A673 (cell line): ENCODE measurements at regions not wholly inside any gene's neighbourhood (a gene's known extent, or its start where the extent isn't known, plus 50 kb on each side); places are given as distances from the start of the nearest gene placed in this dataset.

Experiments
- BruUV-seq: library from RNA; stranded (reverse); fragments of 400-500 nt; replicated peaks from 2 replicates; lab custom pipeline; 2021; lab: Mats Ljungman, UMichigan
- CTCF ChIA-PET: fragments of 300-600 bp; sonication (Branson Sonifier 250); formaldehyde crosslinking; loops from one replicate; lab custom pipeline; 2022; ENCODE audit warnings: antibody characterized with exemption; lab: Charles Lee
- POLR2A ChIA-PET: fragments of 300-600 bp; sonication (Branson Sonifier 250); formaldehyde crosslinking; loops from one replicate; lab custom pipeline; 2022; ENCODE audit warnings: antibody characterized with exemption; ENCODE audit not compliant: low non-redundant PET; lab: Charles Lee
- DNase-seq: peaks from one replicate; pipeline ENCODE4 v3.0.0-alpha.2; 2015; ENCODE audit warnings: low spot score
- H3K27ac ChIP-seq: fragments of 200-600 bp; sonication (generic); 2 replicates; pipeline ENCODE4 v1.5.1; 2016; ENCODE audit warnings: mixed run types, low read depth, mild to moderate bottlenecking, mixed read lengths, antibody characterized with exemption, low read length; ENCODE audit not compliant: poor library complexity, severe bottlenecking
- H3K27me3 ChIP-seq: fragments of 200-600 bp; sonication (generic); replicated peaks from 2 replicates; pipeline ENCODE4 v1.6.1; 2017; ENCODE audit warnings: mixed run types, low read depth, mild to moderate bottlenecking, mixed read lengths, antibody characterized with exemption, low read length; ENCODE audit not compliant: insufficient read depth, poor library complexity
- H3K36me3 ChIP-seq: fragments of 200-600 bp; sonication (generic); 2 replicates; pipeline ENCODE4 v1.6.1; 2016; ENCODE audit warnings: mixed run types, mild to moderate bottlenecking, mixed read lengths, antibody characterized with exemption, low read length; ENCODE audit not compliant: insufficient read depth, poor library complexity, severe bottlenecking
- H3K4me1 ChIP-seq: fragments of 200-600 bp; sonication (generic); 2 replicates; pipeline ENCODE4 v1.6.1; 2017; ENCODE audit warnings: mixed run types, mild to moderate bottlenecking, mixed read lengths, antibody characterized with exemption, low read length; ENCODE audit not compliant: insufficient read depth, poor library complexity, severe bottlenecking
- H3K4me3 ChIP-seq: fragments of 200-600 bp; sonication (generic); 2 replicates; pipeline ENCODE4 v1.5.1; 2016; ENCODE audit warnings: low read depth, mixed run types, mild to moderate bottlenecking, mixed read lengths, low read length; ENCODE audit not compliant: poor library complexity, severe bottlenecking
- H3K9me3 ChIP-seq: fragments of 200-600 bp; sonication (generic); 2 replicates; pipeline ENCODE4 v1.6.1; 2016; ENCODE audit warnings: mixed run types, low read depth, mild to moderate bottlenecking, mixed read lengths, antibody characterized with exemption, low read length; ENCODE audit not compliant: poor library complexity, severe bottlenecking
- CTCF ChIP-seq: fragments of 300-800, 200-600 bp; sonication (generic); conservative IDR thresholded peaks from 2 replicates; pipeline ENCODE4 v1.5.1; 2017; ENCODE audit warnings: low read depth, mild to moderate bottlenecking, antibody characterized with exemption, low read length, moderate library complexity, mixed read lengths
- EZH2 ChIP-seq: fragments of 200-600 bp; sonication (generic); IDR thresholded peaks from 2 replicates; pipeline ENCODE4 v1.6.1; 2017; ENCODE audit warnings: borderline replicate concordance, low read depth, mild to moderate bottlenecking, mixed read lengths, antibody characterized with exemption, low read length; ENCODE audit not compliant: poor library complexity, severe bottlenecking
- intact Hi-C: fragments of 100-400 bp; cut with micrococcal nuclease; formaldehyde crosslinking; loops from one replicate; pipeline ENCODE4 v1.10.0; 2022; ENCODE audit not compliant: unreplicated experiment

DNA sequence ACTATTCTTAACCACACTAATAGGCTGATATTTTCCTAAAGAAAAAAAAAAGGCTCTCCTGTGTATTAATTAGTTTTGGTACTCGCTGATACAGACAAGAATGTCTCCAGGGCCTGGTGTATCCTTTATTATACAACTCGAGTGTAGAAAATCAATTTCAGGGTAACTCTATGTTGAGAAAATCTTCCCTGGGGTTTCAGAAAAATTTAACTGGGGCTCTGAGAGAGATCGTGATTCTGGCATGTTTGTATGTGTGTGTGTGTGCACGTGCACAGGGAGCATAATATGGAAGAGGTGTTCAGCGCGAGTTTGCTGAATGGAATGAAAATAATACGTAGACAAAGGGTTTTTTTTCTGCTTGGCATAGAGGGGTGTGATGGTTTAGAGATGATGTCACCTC is 496.8 kb downstream of the GPAM start:
- no peaks in the 10 kb centered on the region for H3K9me3 ChIP-seq
- H3K27me3 ChIP-seq = no peaks in the 10 kb centered on the region
- no peak for DNase-seq
- no peak for TF ChIP-seq EZH2
- intact Hi-C loops = no loop called here
- no peaks in the 10 kb centered on the region for H3K4me1 ChIP-seq
- CTCF ChIA-PET = no interaction called here
- no peak overlapping the region for H3K27ac ChIP-seq
- POLR2A ChIA-PET = no interaction called here
- no peak overlapping the region for H3K4me3 ChIP-seq
- no peaks in the 10 kb centered on the region for H3K36me3 ChIP-seq
- BruUV-seq = no TSS peak

DNA sequence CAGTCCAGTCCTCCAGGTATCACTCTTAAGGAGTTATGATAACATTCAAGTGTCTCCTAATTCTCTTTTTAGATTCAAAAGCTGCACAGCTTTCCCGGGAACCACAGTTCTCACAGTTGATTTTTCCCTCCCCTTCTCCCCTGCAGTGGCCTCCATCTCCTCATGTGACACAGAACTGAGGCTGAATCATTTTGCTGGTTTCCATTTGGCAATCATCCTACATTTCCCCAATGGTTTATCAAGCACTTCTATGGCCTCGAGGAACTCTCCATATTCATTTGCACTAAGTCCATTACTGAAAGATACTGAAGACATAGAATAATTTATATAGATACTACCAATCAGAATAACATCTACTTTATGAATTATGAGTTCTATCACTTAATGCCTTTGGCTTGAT is 484.9 kb downstream of the GPAM start:
- peaks cover 19% of the 10 kb centered on the region for H3K27me3 ChIP-seq
- DNase-seq = no peak
- ChIA-PET CTCF (no interaction called here), POLR2A (no interaction called here)
- H3K9me3 ChIP-seq = no peaks in the 10 kb centered on the region
- TF ChIP-seq CTCF (no peak), EZH2 (no peak)
- H3K4me3 ChIP-seq = no peak overlapping the region
- no peak overlapping the region for H3K27ac ChIP-seq
- no peaks in the 10 kb centered on the region for H3K4me1 ChIP-seq
- H3K36me3 ChIP-seq = no peaks in the 10 kb centered on the region
- no TSS peak for BruUV-seq
- intact Hi-C loops = no loop called here

DNA sequence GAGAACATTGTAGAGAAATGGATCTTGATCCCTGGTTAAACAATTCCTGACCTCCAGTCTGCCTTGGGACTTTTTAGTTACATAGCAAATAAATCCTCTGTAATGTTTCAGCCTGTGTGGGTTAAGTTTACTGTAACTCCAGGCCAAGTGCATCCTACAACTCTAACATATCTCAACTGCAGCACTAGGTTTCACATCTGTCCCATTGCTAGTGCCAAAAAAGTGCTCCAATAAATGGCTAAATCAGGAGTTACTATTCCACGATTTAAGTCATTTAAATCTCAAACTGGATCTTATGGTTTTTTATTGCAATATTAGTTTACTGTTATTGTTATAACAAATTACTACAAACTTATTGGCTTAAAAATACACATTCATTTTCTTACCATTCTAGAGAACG is 479.6 kb downstream of the GPAM start:
- no peak for DNase-seq
- no peak overlapping the region for H3K27ac ChIP-seq
- H3K27me3 ChIP-seq = no peaks in the 10 kb centered on the region
- no peak for TF ChIP-seq CTCF
- no peak for TF ChIP-seq EZH2
- POLR2A ChIA-PET = no interaction called here
- CTCF ChIA-PET = no interaction called here
- intact Hi-C loops = no loop called here
- H3K4me1 ChIP-seq = no peaks in the 10 kb centered on the region
- no peaks in the 10 kb centered on the region for H3K9me3 ChIP-seq
- BruUV-seq = no TSS peak
- no peaks in the 10 kb centered on the region for H3K36me3 ChIP-seq
- no peak overlapping the region for H3K4me3 ChIP-seq

- H3K27me3 ChIP-seq = no peaks in the 10 kb centered on the region
- no peak for TF ChIP-seq CTCF
- no peak for TF ChIP-seq EZH2
- H3K9me3 ChIP-seq = no peaks in the 10 kb centered on the region
- intact Hi-C loops = no loop called here
- BruUV-seq = no TSS peak
- ChIA-PET POLR2A (no interaction called here), CTCF (no interaction called here)
- H3K27ac ChIP-seq = no peak overlapping the region
- H3K4me3 ChIP-seq = no peak overlapping the region
- H3K4me1 ChIP-seq = no peaks in the 10 kb centered on the region
- DNase-seq = no peak
- no peaks in the 10 kb centered on the region for H3K36me3 ChIP-seq
These were observed 478.5 kb downstream of the GPAM start for GRCh38 chr10:111705021-111705420.
